Activated CD4-positive, alpha-beta T cell treated with anti-CD3 and anti-CD28 coated beads for 36 hours (primary cell): ENCODE measurements at regions not wholly inside any gene's neighbourhood (a gene's known extent, or its start where the extent isn't known, plus 50 kb on each side); places are given as distances from the start of the nearest gene placed in this dataset.
"Not testable (repeated sequence)": the region's sequence is repeated elsewhere in the genome, so short reads cannot be mapped to it uniquely, and the experiment has no call there.

Experiments used
- ATAC-seq: fragments of 200-7000 bp; cut with Tn5 transposase; one replicate; pipeline ENCODE4 v1.10.0; 2021; ENCODE audit warnings: mild to moderate bottlenecking, moderate library complexity
- CTCF ChIA-PET: fragments of 350-600 bp; sonication (Branson Sonifier 250); formaldehyde crosslinking; loops from one replicate; lab custom pipeline; 2021; ENCODE audit warnings: antibody characterized with exemption; lab: Charles Lee
- POLR2A ChIA-PET: fragments of 350-600 bp; sonication (Branson Sonifier 250); formaldehyde crosslinking; loops from one replicate; lab custom pipeline; 2021; ENCODE audit warnings: antibody characterized with exemption, inconsistent platforms; lab: Charles Lee
- DNase-seq: peaks from one replicate; pipeline ENCODE4 v3.0.0-alpha.2; 2020
- H3K27ac Mint-ChIP-seq: one replicate; pipeline ENCODE4 v1.8.0; 2021; ENCODE audit warnings: mixed read lengths
- H3K27me3 Mint-ChIP-seq: one replicate; pipeline ENCODE4 v1.8.0; 2021; ENCODE audit warnings: mixed read lengths
- H3K36me3 Mint-ChIP-seq: one replicate; pipeline ENCODE4 v1.8.0; 2021; ENCODE audit warnings: low read depth, mixed read lengths
- H3K4me1 Mint-ChIP-seq: one replicate; pipeline ENCODE4 v1.8.0; 2021; ENCODE audit warnings: mixed read lengths
- H3K4me3 Mint-ChIP-seq: one replicate; pipeline ENCODE4 v1.8.0; 2021; ENCODE audit warnings: mild to moderate bottlenecking, moderate library complexity, mixed read lengths
- H3K9me3 Mint-ChIP-seq: one replicate; pipeline ENCODE4 v1.8.0; 2021; ENCODE audit warnings: low read depth, mixed read lengths
- intact Hi-C, 2 experiments: fragments of 100-400 bp; cut with DNase I in 1 of 2; cut with micrococcal nuclease in 1 of 2; formaldehyde crosslinking; loops; one replicate each; pipeline versions ENCODE4 v1.14.2 to v1.15.1; 2022 to 2024; cut with DNase I, micrococcal nuclease

DNA sequence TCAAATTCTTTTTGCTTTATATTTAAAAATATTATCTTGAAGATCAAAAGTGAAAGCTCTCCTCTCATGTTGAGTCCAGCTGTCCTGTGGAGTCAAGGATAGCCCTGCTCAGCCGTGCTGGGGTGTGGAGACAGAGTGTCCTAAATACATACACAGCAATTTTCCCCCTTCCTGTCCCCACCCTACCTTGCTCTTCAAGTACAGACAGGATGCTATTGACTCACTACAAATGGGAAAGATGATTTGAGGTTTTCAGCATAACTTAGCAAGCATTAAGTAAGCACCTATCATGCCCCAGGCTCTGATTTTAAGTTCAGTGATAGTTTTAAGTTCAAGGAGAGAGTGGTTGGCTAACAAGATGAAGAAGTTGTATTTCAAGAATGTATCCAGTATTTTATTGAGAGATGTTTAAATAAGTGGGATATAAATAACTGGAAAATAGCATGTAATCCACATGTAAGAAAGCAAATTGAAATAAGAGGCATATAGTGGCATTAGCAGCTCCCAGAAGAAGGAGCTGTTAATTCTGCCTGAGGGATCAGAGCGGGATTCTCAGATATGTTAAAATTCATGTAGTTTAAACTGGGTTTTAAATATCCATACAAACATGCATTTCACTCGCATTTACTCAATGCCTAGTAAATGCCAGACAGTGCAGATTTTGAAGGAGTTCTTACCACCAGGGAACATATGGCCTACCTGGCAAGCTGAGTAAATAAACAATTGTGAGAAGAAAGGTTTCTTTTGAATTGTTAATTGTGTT is 183.5 kb upstream of the ANKFN1 start:
- Mint-ChIP-seq H3K36me3 (no peaks in the 10 kb centered on the region), H3K4me1 (no peaks in the 10 kb centered on the region), H3K9me3 (no peaks in the 10 kb centered on the region), H3K27me3 (no peaks in the 10 kb centered on the region), H3K4me3 (no peak overlapping the region), H3K27ac (no peak overlapping the region)
- POLR2A ChIA-PET, result no interaction called here
- CTCF ChIA-PET, result no interaction called here
- DNase-seq (no peak), ATAC-seq (no peak)
- intact Hi-C loops, result no loop called here

- intact Hi-C loops, result no loop called here
- H3K9me3 Mint-ChIP-seq, result no peaks in the 10 kb centered on the region
- H3K4me3 Mint-ChIP-seq, result no peak overlapping the region
- H3K36me3 Mint-ChIP-seq, result no peaks in the 10 kb centered on the region
- ChIA-PET POLR2A (no interaction called here), CTCF (no interaction called here)
- no peak for ATAC-seq
- H3K27ac Mint-ChIP-seq, result no peak overlapping the region
- H3K27me3 Mint-ChIP-seq, result no peaks in the 10 kb centered on the region
- no peaks in the 10 kb centered on the region for H3K4me1 Mint-ChIP-seq
- no peak for DNase-seq
Observed at GRCh38 chr17:55978578-55978977, 174.7 kb upstream of the ANKFN1 start.

DNA sequence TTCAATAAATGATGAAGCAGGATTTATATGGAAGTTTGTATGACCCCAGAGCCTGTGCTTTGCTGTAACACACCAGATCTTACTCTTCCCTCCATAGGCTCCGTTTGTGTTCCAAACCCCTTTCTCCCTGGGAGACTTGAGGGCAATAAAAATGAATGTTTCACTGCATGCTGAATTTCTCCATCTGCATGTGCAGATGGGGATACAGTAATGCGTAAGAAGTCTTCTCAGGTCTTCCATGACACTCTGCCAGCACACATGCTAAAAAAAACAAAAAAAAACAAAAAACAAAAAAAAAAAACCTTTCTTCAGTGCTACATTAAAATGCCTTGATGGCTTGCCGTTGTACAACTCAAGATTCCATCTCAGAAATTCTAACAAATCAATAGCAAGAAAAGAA is 170.2 kb upstream of the ANKFN1 start:
- Mint-ChIP-seq H3K4me3 (no peak overlapping the region), H3K9me3 (peaks cover 2% of the 10 kb centered on the region), H3K4me1 (no peaks in the 10 kb centered on the region), H3K36me3 (no peaks in the 10 kb centered on the region), H3K27ac (no peak overlapping the region), H3K27me3 (peaks cover 3% of the 10 kb centered on the region)
- ChIA-PET CTCF (no interaction called here), POLR2A (no interaction called here)
- ATAC-seq (no peak), DNase-seq (no peak)
- intact Hi-C loops, result no loop called here

GRCh38 chr17:55986817-55987216 is 166.5 kb upstream of the ANKFN1 start:
- Mint-ChIP-seq H3K9me3 (peaks cover 5% of the 10 kb centered on the region), H3K27ac (no peak overlapping the region), H3K27me3 (peaks cover 3% of the 10 kb centered on the region), H3K36me3 (no peaks in the 10 kb centered on the region), H3K4me3 (no peak overlapping the region), H3K4me1 (no peaks in the 10 kb centered on the region)
- ATAC-seq, result no peak
- no peak for DNase-seq
- ChIA-PET POLR2A (no interaction called here), CTCF (no interaction called here)
- intact Hi-C loops, result no loop called here

GRCh38 chr17:55988861-55989260 is 164.4 kb upstream of the ANKFN1 start:
- Mint-ChIP-seq H3K9me3 (peaks cover 14% of the 10 kb centered on the region), H3K27me3 (peaks cover 3% of the 10 kb centered on the region), H3K4me1 (no peaks in the 10 kb centered on the region), H3K27ac (no peak overlapping the region), H3K4me3 (no peak overlapping the region), H3K36me3 (peaks cover 2% of the 10 kb centered on the region)
- intact Hi-C loops, result no loop called here
- CTCF ChIA-PET, result interaction anchor here (1.1 to 1.2 kb wide), 2 partner anchors 17 to 25 kb away, joined by 3 to 4 read pairs; no protein-coding TSS in a partner anchor
- POLR2A ChIA-PET, result no interaction called here
- DNase-seq, result no peak
- ATAC-seq, result no peak

- peaks cover 2% of the 10 kb centered on the region for H3K36me3 Mint-ChIP-seq
- H3K27ac Mint-ChIP-seq, result no peak overlapping the region
- CTCF ChIA-PET, result no interaction called here
Observed at GRCh38 chr17:55990332-55991006, 162.8 kb upstream of the ANKFN1 start.

GRCh38 chr17:55996826-55997225 is 156.4 kb upstream of the ANKFN1 start:
- CTCF ChIA-PET, result no interaction called here
- Mint-ChIP-seq H3K27ac (no peak overlapping the region), H3K27me3 (peaks cover 6% of the 10 kb centered on the region), H3K4me3 (no peak overlapping the region), H3K9me3 (peaks cover 15% of the 10 kb centered on the region), H3K4me1 (peaks cover 3% of the 10 kb centered on the region), H3K36me3 (peaks cover 2% of the 10 kb centered on the region)
- POLR2A ChIA-PET, result no interaction called here
- ATAC-seq (no peak), DNase-seq (no peak)
- intact Hi-C loops, result loop anchor here in 1 of 2 experiments (5.0 kb wide), 1 partner anchor 320 kb away; no protein-coding TSS in a partner anchor

More at GRCh38 chr17:55990332-55991006, 162.8 kb upstream of the ANKFN1 start:
- Mint-ChIP-seq H3K9me3 (peaks cover 17% of the 10 kb centered on the region), H3K4me1 (no peaks in the 10 kb centered on the region), H3K4me3 (no peak overlapping the region), H3K27me3 (peaks cover 8% of the 10 kb centered on the region)
- no peak for ATAC-seq
- intact Hi-C loops, result no loop called here
- no peak for DNase-seq
- POLR2A ChIA-PET, result no interaction called here

- no peak overlapping the region for H3K27ac Mint-ChIP-seq
- H3K9me3 Mint-ChIP-seq, result peaks cover 4% of the 10 kb centered on the region
- ChIA-PET POLR2A (no interaction called here), CTCF (no interaction called here)
- DNase-seq (no peak), ATAC-seq (no peak)
- H3K4me1 Mint-ChIP-seq, result peaks cover 3% of the 10 kb centered on the region
- peaks cover 2% of the 10 kb centered on the region for H3K27me3 Mint-ChIP-seq
- H3K36me3 Mint-ChIP-seq, result no peaks in the 10 kb centered on the region
- no peak overlapping the region for H3K4me3 Mint-ChIP-seq
- intact Hi-C loops, result no loop called here
Observed at GRCh38 chr17:56000411-56000810, 152.9 kb upstream of the ANKFN1 start.

- H3K9me3 Mint-ChIP-seq, ATAC-seq, H3K4me1 Mint-ChIP-seq, DNase-seq, H3K36me3 Mint-ChIP-seq, H3K4me3 Mint-ChIP-seq, H3K27me3 Mint-ChIP-seq, intact Hi-C loops, POLR2A ChIA-PET, H3K27ac Mint-ChIP-seq: not testable (repeated sequence)
- CTCF ChIA-PET, result interaction anchor here (0.6 kb wide), 1 partner anchor 98 kb away, joined by 3 read pairs; no protein-coding TSS in a partner anchor
Observed at GRCh38 chr17:56002656-56003055, 150.6 kb upstream of the ANKFN1 start.

DNA sequence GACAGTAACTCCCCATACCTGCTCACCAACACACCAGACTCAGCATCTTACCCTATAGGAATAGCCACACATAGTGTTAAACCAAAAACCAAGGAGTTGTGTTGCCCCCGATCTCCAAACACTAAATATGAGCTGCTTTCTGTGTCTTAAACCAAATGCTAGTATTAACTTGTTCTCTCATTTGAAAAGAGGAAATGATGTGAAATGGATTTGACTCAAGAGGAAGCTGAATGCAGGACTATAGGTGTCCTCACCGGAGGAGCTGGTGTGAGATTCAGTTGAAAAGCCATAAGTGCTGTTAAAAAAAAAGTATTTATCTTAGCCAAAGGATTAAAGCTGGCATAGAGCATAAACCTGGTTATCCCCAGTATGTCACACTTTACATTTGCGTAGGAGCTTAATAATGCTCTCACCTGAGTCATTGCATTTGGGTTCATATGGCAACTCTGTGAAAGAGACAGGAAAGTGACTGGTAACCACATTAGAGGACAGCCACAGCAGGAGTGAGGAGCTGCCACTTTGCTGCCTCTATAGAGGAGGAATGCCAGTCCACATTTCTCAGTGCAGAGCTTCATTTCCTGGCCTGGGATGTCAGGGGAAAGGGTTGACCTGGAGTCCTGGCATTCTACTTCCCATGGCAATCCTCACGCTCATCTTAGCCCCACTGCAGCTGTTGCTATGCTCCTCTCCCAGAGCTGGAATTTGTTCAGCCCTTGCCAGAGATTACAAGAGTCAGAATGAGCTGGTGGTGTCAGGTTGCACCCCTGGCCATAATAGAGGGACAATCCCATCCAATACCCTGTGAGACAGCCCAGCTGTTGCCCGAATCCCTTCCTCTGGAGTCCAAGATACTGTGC is 143.3 kb upstream of the ANKFN1 start:
- Mint-ChIP-seq H3K4me3 (no peak overlapping the region), H3K27me3 (no peaks in the 10 kb centered on the region), H3K4me1 (peaks cover 23% of the 10 kb centered on the region), H3K27ac (no peak overlapping the region), H3K36me3 (peaks cover 3% of the 10 kb centered on the region), H3K9me3 (peaks cover 3% of the 10 kb centered on the region)
- ChIA-PET POLR2A (no interaction called here), CTCF (interaction anchor here (0.5 to 1.0 kb wide), 3 partner anchors 11 to 1738 kb away, joined by 3 to 4 read pairs (median 4); no protein-coding TSS in a partner anchor)
- DNase-seq, result peak; percentile 30
- intact Hi-C loops, result loop anchor here in 1 of 2 experiments (1.0 kb wide), 1 partner anchor 10 kb away; no protein-coding TSS in a partner anchor
- ATAC-seq, result peak; percentile 85

DNA sequence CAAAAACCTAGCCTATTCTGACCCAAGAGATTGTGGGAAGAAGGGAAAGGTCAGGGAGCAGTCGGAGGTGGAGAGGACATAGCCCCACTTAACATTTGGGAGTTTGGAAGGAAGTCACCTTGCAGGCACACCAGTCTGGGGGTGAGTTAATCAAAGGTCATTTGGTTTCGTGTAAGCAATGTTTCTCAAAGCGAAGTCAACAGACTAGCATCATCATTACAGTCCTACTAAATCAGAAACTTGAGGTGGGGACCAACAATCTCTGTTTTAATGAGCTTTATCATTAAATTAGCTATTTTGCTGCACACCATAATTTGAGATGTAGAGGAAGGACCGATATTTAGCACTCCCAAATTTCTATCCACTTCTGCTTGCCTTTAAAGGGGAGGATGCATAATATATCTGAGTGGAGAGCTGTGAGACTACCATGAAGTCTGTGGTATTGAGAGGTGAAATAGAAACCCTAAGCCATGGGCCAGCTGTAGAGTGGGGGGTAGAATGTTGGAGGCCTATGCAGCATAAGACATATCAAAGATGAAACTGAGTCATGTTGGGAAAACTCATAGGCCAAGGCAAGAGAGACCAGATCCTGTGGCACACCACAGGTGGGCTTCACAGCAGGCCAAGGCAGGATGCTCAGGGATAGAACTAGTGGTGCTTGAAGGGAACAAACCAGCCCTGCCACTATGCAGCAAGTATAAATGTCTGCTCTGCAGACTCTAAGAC is 141.7 kb upstream of the ANKFN1 start:
- ChIA-PET POLR2A (no interaction called here), CTCF (no interaction called here)
- DNase-seq (peak; percentile 32), ATAC-seq (peak; percentile 57)
- Mint-ChIP-seq H3K4me3 (no peak overlapping the region), H3K36me3 (peaks cover 3% of the 10 kb centered on the region), H3K4me1 (peaks cover 23% of the 10 kb centered on the region), H3K9me3 (peaks cover 3% of the 10 kb centered on the region), H3K27ac (no peak overlapping the region), H3K27me3 (no peaks in the 10 kb centered on the region)
- intact Hi-C loops, result no loop called here
